WERI-Rb-1 (cell line): ENCODE measurements at regions not wholly inside any gene's neighbourhood (a gene's known extent, or its start where the extent isn't known, plus 50 kb on each side); places are given as distances from the start of the nearest gene placed in this dataset.

Experiments
- DNase-seq: peaks from one replicate; pipeline ENCODE4 v3.0.0-alpha.2; 2020
- H3K27ac ChIP-seq: fragments of 250-450 bp; sonication (Bioruptor Pico); 2 replicates; pipeline ENCODE4 v1.5.1; 2020; ENCODE audit warnings: mild to moderate bottlenecking, moderate library complexity
- H3K27me3 ChIP-seq: fragments of 250-450 bp; sonication (Bioruptor Pico); 2 replicates; pipeline ENCODE4 v1.5.1; 2021; ENCODE audit warnings: mild to moderate bottlenecking, low read depth, moderate library complexity; ENCODE audit not compliant: insufficient read depth, severe bottlenecking
- H3K36me3 ChIP-seq: fragments of 250-450 bp; sonication (Bioruptor Pico); 2 replicates; pipeline ENCODE4 v1.5.1; 2020; ENCODE audit warnings: mild to moderate bottlenecking, moderate library complexity
- H3K4me3 ChIP-seq: 2 replicates; pipeline ENCODE4 v1.5.1; 2011; ENCODE audit warnings: low read depth, mild to moderate bottlenecking, control low read depth, low read length
- H3K9me3 ChIP-seq: fragments of 250-450 bp; sonication (Bioruptor Pico); 2 replicates; pipeline ENCODE4 v1.5.1; 2021; ENCODE audit warnings: mild to moderate bottlenecking, moderate library complexity; ENCODE audit not compliant: severe bottlenecking
- CTCF ChIP-seq: IDR thresholded peaks from 2 replicates; pipeline ENCODE4 v1.5.1; 2011; ENCODE audit warnings: low read depth, mild to moderate bottlenecking, control low read depth, inconsistent platforms, low read length

GRCh38 chr9:99431103-99431502, 209.0 kb downstream of the SEC61B start:
- no peak for DNase-seq
- TF ChIP-seq CTCF = no peak
- Histone ChIP-seq H3K27ac (no peak overlapping the region), H3K27me3 (no peaks in the 10 kb centered on the region), H3K36me3 (no peaks in the 10 kb centered on the region), H3K4me3 (no peak overlapping the region), H3K9me3 (peaks cover 5% of the 10 kb centered on the region)

GRCh38 chr9:99432075-99432474, 210.0 kb downstream of the SEC61B start:
- DNase-seq = no peak
- Histone ChIP-seq H3K36me3 (no peaks in the 10 kb centered on the region), H3K4me3 (no peak overlapping the region), H3K9me3 (peaks cover 5% of the 10 kb centered on the region), H3K27ac (no peak overlapping the region), H3K27me3 (no peaks in the 10 kb centered on the region)
- TF ChIP-seq CTCF = no peak

- H3K27me3 ChIP-seq = no peaks in the 10 kb centered on the region
- no peak overlapping the region for H3K4me3 ChIP-seq
- peaks cover 5% of the 10 kb centered on the region for H3K9me3 ChIP-seq
- H3K36me3 ChIP-seq = no peaks in the 10 kb centered on the region
- DNase-seq = no peak
- TF ChIP-seq CTCF = no peak
- H3K27ac ChIP-seq = no peak overlapping the region
Observed at GRCh38 chr9:99433095-99433494, 211.0 kb downstream of the SEC61B start.

- no peak for DNase-seq
- Histone ChIP-seq H3K9me3 (peaks cover 4% of the 10 kb centered on the region), H3K27ac (no peak overlapping the region), H3K4me3 (no peak overlapping the region), H3K27me3 (no peaks in the 10 kb centered on the region), H3K36me3 (no peaks in the 10 kb centered on the region)
- no peak for TF ChIP-seq CTCF
Observed at GRCh38 chr9:99433555-99433954, 211.5 kb downstream of the SEC61B start.

- no peaks in the 10 kb centered on the region for H3K27me3 ChIP-seq
- no peak overlapping the region for H3K27ac ChIP-seq
- no peak overlapping the region for H3K4me3 ChIP-seq
- no peaks in the 10 kb centered on the region for H3K36me3 ChIP-seq
- H3K9me3 ChIP-seq = no peaks in the 10 kb centered on the region
- no peak for DNase-seq
- TF ChIP-seq CTCF = no peak
Observed at GRCh38 chr9:99436616-99437015, 214.5 kb downstream of the SEC61B start.

GRCh38 chr9:99437145-99437544, 215.1 kb downstream of the SEC61B start:
- Histone ChIP-seq H3K27ac (no peak overlapping the region), H3K9me3 (no peaks in the 10 kb centered on the region), H3K4me3 (no peak overlapping the region), H3K27me3 (no peaks in the 10 kb centered on the region), H3K36me3 (no peaks in the 10 kb centered on the region)
- DNase-seq = no peak
- TF ChIP-seq CTCF = no peak
